H9 (cell line): ENCODE measurements at regions not wholly inside any gene's neighbourhood (a gene's known extent, or its start where the extent isn't known, plus 50 kb on each side); places are given as distances from the start of the nearest gene placed in this dataset.

ENCODE experiments used
- DNase-seq: peaks from one replicate; pipeline ENCODE4 v3.0.0-alpha.2; 2017
- H2AFZ ChIP-seq: one replicate; pipeline ENCODE4 v1.6.1; 2013; ENCODE audit warnings: mild to moderate bottlenecking, low read length, control low read depth, moderate library complexity
- H2AK5ac ChIP-seq: 2 replicates; pipeline ENCODE4 v1.6.1; 2013; ENCODE audit warnings: low read length, control low read depth, mixed read lengths; ENCODE audit not compliant: insufficient read length
- H2BK120ac ChIP-seq: one replicate; pipeline ENCODE4 v1.6.1; 2013; ENCODE audit warnings: low read depth, mild to moderate bottlenecking, low read length, control low read depth, inconsistent platforms; ENCODE audit not compliant: poor library complexity, severe bottlenecking
- H2BK12ac ChIP-seq: 2 replicates; pipeline ENCODE4 v1.6.1; 2013; ENCODE audit warnings: low read length, control low read depth, mixed read lengths, low read depth; ENCODE audit not compliant: insufficient read length
- H2BK15ac ChIP-seq: 2 replicates; pipeline ENCODE4 v1.6.1; 2013; ENCODE audit warnings: low read depth, low read length, control low read depth
- H2BK20ac ChIP-seq: one replicate; pipeline ENCODE4 v1.6.1; 2013; ENCODE audit warnings: low read depth, mild to moderate bottlenecking, low read length, control low read depth, inconsistent platforms; ENCODE audit not compliant: poor library complexity, severe bottlenecking
- H2BK5ac ChIP-seq: 2 replicates; pipeline ENCODE4 v1.6.1; 2013; ENCODE audit warnings: low read length, control low read depth, mixed read lengths; ENCODE audit not compliant: insufficient read length
- H3K14ac ChIP-seq: 2 replicates; pipeline ENCODE4 v1.6.1; 2013; ENCODE audit warnings: low read length, control low read depth; ENCODE audit not compliant: insufficient read depth
- H3K18ac ChIP-seq: 2 replicates; pipeline ENCODE4 v1.6.1; 2013; ENCODE audit warnings: low read depth, mild to moderate bottlenecking, mixed read lengths, low read length, control low read depth; ENCODE audit not compliant: insufficient read length
- H3K23ac ChIP-seq: 2 replicates; pipeline ENCODE4 v1.6.1; 2013; ENCODE audit warnings: low read length, control low read depth, mixed read lengths, low read depth; ENCODE audit not compliant: insufficient read length
- H3K23me2 ChIP-seq: 2 replicates; pipeline ENCODE4 v1.6.1; 2013; ENCODE audit warnings: low read depth, mild to moderate bottlenecking, mixed read lengths, low read length, control low read depth; ENCODE audit not compliant: insufficient read length, poor library complexity, severe bottlenecking
- H3K27ac ChIP-seq: 2 replicates; pipeline ENCODE4 v1.5.1; 2013; ENCODE audit warnings: low read length, control low read depth, mixed read lengths, low read depth; ENCODE audit not compliant: insufficient read length
- H3K27me3 ChIP-seq: 2 replicates; pipeline ENCODE4 v1.6.1; 2013; ENCODE audit warnings: low read length, control low read depth, inconsistent platforms; ENCODE audit not compliant: insufficient read depth
- H3K4ac ChIP-seq: 2 replicates; pipeline ENCODE4 v1.6.1; 2013; ENCODE audit warnings: low read depth, mild to moderate bottlenecking, control low read depth, inconsistent platforms, low read length, moderate library complexity
- H3K4me1 ChIP-seq: 2 replicates; pipeline ENCODE4 v1.6.1; 2013; ENCODE audit warnings: low read length, control low read depth, inconsistent platforms; ENCODE audit not compliant: insufficient read depth
- H3K4me2 ChIP-seq: 2 replicates; pipeline ENCODE4 v1.6.1; 2013; ENCODE audit warnings: low read length, control low read depth, mixed read lengths; ENCODE audit not compliant: insufficient read length, insufficient read depth
- H3K56ac ChIP-seq: 2 replicates; pipeline ENCODE4 v1.6.1; 2013; ENCODE audit warnings: low read depth, mild to moderate bottlenecking, mixed read lengths, low read length, control low read depth; ENCODE audit not compliant: insufficient read length
- H3K79me1 ChIP-seq: 2 replicates; pipeline ENCODE4 v1.6.1; 2013; ENCODE audit warnings: low read depth, mild to moderate bottlenecking, moderate library complexity, low read length, control low read depth, inconsistent platforms; ENCODE audit not compliant: insufficient read depth, poor library complexity, severe bottlenecking
- H3K79me2 ChIP-seq: 2 replicates; pipeline ENCODE4 v1.6.1; 2013; ENCODE audit warnings: low read length, control low read depth, inconsistent platforms; ENCODE audit not compliant: insufficient read depth
- H3K9ac ChIP-seq: 2 replicates; pipeline ENCODE4 v1.6.1; 2013; ENCODE audit warnings: low read length, control low read depth, mixed read lengths; ENCODE audit not compliant: insufficient read length; ENCODE audit errors: extremely low read depth
- H3K9me3 ChIP-seq: one replicate; pipeline ENCODE4 v1.6.1; 2013; ENCODE audit warnings: low read depth, low read length, inconsistent platforms; ENCODE audit not compliant: control insufficient read depth
- H3T11ph ChIP-seq: one replicate; pipeline ENCODE4 v1.6.1; 2013; ENCODE audit warnings: mild to moderate bottlenecking, low read length, control low read depth, inconsistent platforms
- H4K20me1 ChIP-seq: one replicate; pipeline ENCODE4 v1.6.1; 2013; ENCODE audit not compliant: control insufficient read depth, insufficient read length, insufficient read depth
- H4K5ac ChIP-seq: 2 replicates; pipeline ENCODE4 v1.6.1; 2013; ENCODE audit warnings: low read depth, mild to moderate bottlenecking, mixed read lengths, low read length, control low read depth; ENCODE audit not compliant: insufficient read length
- H4K8ac ChIP-seq: replicated peaks from 2 replicates; pipeline ENCODE4 v1.6.1; 2013; ENCODE audit warnings: low read length, control low read depth, mixed read lengths, low read depth; ENCODE audit not compliant: insufficient read length
- H4K91ac ChIP-seq: 2 replicates; pipeline ENCODE4 v1.6.1; 2013; ENCODE audit warnings: low read depth, mild to moderate bottlenecking, moderate library complexity, mixed read lengths, low read length, control low read depth; ENCODE audit not compliant: insufficient read length
- H3K27ac Mint-ChIP-seq, 3 experiments: 2 replicates in 2 of 3; 3 replicates in 1 of 3; pipeline ENCODE4 v1.8.0; 2020 to 2021; ENCODE audit warnings: mixed read lengths in 3 of 3, mild to moderate bottlenecking in 1 of 3, moderate library complexity in 1 of 3
- H3K27me3 Mint-ChIP-seq: 2 replicates; pipeline ENCODE4 v1.8.0; 2021; ENCODE audit warnings: low read depth, mild to moderate bottlenecking, moderate library complexity, mixed read lengths
- H3K36me3 Mint-ChIP-seq, 3 experiments: 2 replicates in 2 of 3; 3 replicates in 1 of 3; pipeline ENCODE4 v1.8.0; 2020 to 2021; ENCODE audit warnings: low read depth in 3 of 3, mixed read lengths in 3 of 3; ENCODE audit not compliant: insufficient read depth in 1 of 3
- H3K4me1 Mint-ChIP-seq, 2 experiments: 2 replicates each; pipeline ENCODE4 v1.8.0; 2020; ENCODE audit warnings: mixed read lengths in 2 of 2
- H3K4me3 Mint-ChIP-seq, 2 experiments: 2 replicates in 1 of 2; 3 replicates in 1 of 2; pipeline ENCODE4 v1.8.0; 2020 to 2021; ENCODE audit warnings: mild to moderate bottlenecking in 2 of 2, mixed read lengths in 2 of 2, moderate library complexity in 1 of 2
- H3K9me3 Mint-ChIP-seq, 2 experiments: 2 replicates in 1 of 2; 3 replicates in 1 of 2; pipeline ENCODE4 v1.8.0; 2020; ENCODE audit warnings: mild to moderate bottlenecking in 2 of 2, mixed read lengths in 2 of 2, moderate library complexity in 1 of 2
- CTCF ChIP-seq: fragments of 200-600 bp; sonication (generic); conservative IDR thresholded peaks from 3 replicates; pipeline ENCODE4 v1.8.0; 2021; ENCODE audit warnings: antibody characterized with exemption, mild to moderate bottlenecking
- WGBS: extraction: QIAGEN DNeasy Blood & Tissue Kit; methylation state at CpG from one replicate; pipeline ENCODE4 v1.1.7; 2013; ENCODE audit warnings: missing lambda C conversion rate, low lambda C conversion rate, mixed read lengths; ENCODE audit not compliant: insufficient read length; ENCODE audit errors: extremely low coverage; 5-methylcytosine and 5-hydroxymethylcytosine counted together

DNA sequence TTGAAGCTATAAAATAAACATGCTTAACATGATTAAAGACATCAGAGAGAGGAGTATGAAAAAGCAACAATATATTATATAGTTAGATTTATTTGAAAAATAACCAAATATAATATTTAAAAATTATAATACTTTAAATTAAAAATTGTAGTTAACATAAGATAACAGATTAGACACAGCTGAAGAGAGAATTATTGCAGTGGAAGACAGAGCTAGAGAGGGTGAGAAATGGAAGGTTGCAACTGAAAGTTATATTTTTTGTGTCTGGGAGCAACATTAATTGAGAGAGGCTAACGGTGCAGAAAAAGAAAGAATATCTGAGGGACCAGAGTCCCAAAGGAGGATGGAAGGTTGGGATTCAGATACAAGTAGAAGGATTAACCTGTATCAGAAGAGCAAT is 548.9 kb upstream of the FZD8 start:
- no peak overlapping the region for H3K4ac ChIP-seq
- H2AK5ac ChIP-seq: no peak overlapping the region
- H2BK20ac ChIP-seq: no peak overlapping the region
- H3K4me2 ChIP-seq: no peak overlapping the region
- Mint-ChIP-seq H3K9me3 (peaks cover 40% of the 10 kb centered on the region in 2 experiments), H3K36me3 (peaks cover 14 to 32% (median 26%) of the 10 kb centered on the region in 3 experiments), H3K27me3 (peaks cover 51% of the 10 kb centered on the region), H3K27ac (no peak overlapping the region), H3K4me1 (peaks cover 45 to 46% of the 10 kb centered on the region in 2 experiments), H3K4me3 (no peak overlapping the region)
- no peak overlapping the region for H2BK15ac ChIP-seq
- no peak overlapping the region for H2AFZ ChIP-seq
- no CpG with 5 or more reads among the region's 1 CpG for WGBS
- DNase-seq: no peak
- no peak overlapping the region for H3K23ac ChIP-seq
- no peak overlapping the region for H2BK5ac ChIP-seq
- no peak overlapping the region for H2BK12ac ChIP-seq
- H3K18ac ChIP-seq: no peak overlapping the region
- no peak overlapping the region for H3K56ac ChIP-seq
- no peaks in the 10 kb centered on the region; the same call in 1 of the 2 replicates for H3K27me3 ChIP-seq
- no peak overlapping the region for H3K14ac ChIP-seq
- peaks cover 4% of the 10 kb centered on the region; the same call in 1 of the 2 replicates for H3K4me1 ChIP-seq
- no peak for TF ChIP-seq CTCF
- no peaks in the 10 kb centered on the region for H4K20me1 ChIP-seq
- H3K27ac ChIP-seq: no peak overlapping the region
- no peak overlapping the region for H4K5ac ChIP-seq
- no peak overlapping the region for H4K91ac ChIP-seq
- H3K23me2 ChIP-seq: no peaks in the 10 kb centered on the region
- H2BK120ac ChIP-seq: no peak overlapping the region
- H3K9ac ChIP-seq: no peak overlapping the region
- no peaks in the 10 kb centered on the region for H3K79me1 ChIP-seq
- H3K79me2 ChIP-seq: no peaks in the 10 kb centered on the region
- no peak overlapping the region for H4K8ac ChIP-seq
- H3T11ph ChIP-seq: no peak overlapping the region
- peaks cover 11% of the 10 kb centered on the region for H3K9me3 ChIP-seq
